GM19372 (cell line): ENCODE measurements at regions not wholly inside any gene's neighbourhood (a gene's known extent, or its start where the extent isn't known, plus 50 kb on each side); places are given as distances from the start of the nearest gene placed in this dataset.

Experiments used
- ATAC-seq: cut with Tn5 transposase; IDR thresholded peaks from one replicate; pipeline ENCODE4 v1.9.1; 2021; ENCODE audit warnings: mild to moderate bottlenecking, low read depth, moderate library complexity; ENCODE audit not compliant: unreplicated experiment

GRCh38 chr3:190790185-190790584 lies 72.3 kb downstream of the GMNC start:
- ATAC-seq, result no peak

- ATAC-seq, result no peak
Measured at GRCh38 chr3:190786898-190787297, 75.6 kb downstream of the GMNC start.

GRCh38 chr3:190785047-190785446 lies 77.4 kb downstream of the GMNC start:
- ATAC-seq, result no peak

GRCh38 chr3:190780524-190780923 lies 82.0 kb downstream of the GMNC start:
- no peak for ATAC-seq

- ATAC-seq, result no peak
Measured at GRCh38 chr3:190774633-190775032, 87.9 kb downstream of the GMNC start.

GRCh38 chr3:190773948-190774347 lies 88.5 kb downstream of the GMNC start:
- no peak for ATAC-seq

- ATAC-seq, result no peak
Measured at GRCh38 chr3:190772831-190773230, 89.7 kb downstream of the GMNC start.

- no peak for ATAC-seq
Measured at GRCh38 chr3:190768891-190769290, 93.6 kb downstream of the GMNC start.

GRCh38 chr3:190767851-190768250 lies 94.6 kb downstream of the GMNC start:
- ATAC-seq, result no peak

GRCh38 chr3:190764231-190765134 lies 98.0 kb downstream of the GMNC start:
- no peak for ATAC-seq

- no peak for ATAC-seq
Measured at GRCh38 chr3:190762801-190763200, 99.7 kb downstream of the GMNC start.

GRCh38 chr3:190747571-190747970 lies 114.9 kb downstream of the GMNC start:
- no peak for ATAC-seq

GRCh38 chr3:190746986-190747385 lies 115.5 kb downstream of the GMNC start:
- ATAC-seq, result no peak

GRCh38 chr3:190746531-190746930 lies 116.0 kb downstream of the GMNC start:
- no peak for ATAC-seq

- ATAC-seq, result no peak
Measured at GRCh38 chr3:190741788-190742187, 120.7 kb downstream of the GMNC start.

GRCh38 chr3:190739641-190740185 lies 122.8 kb downstream of the GMNC start:
- no peak for ATAC-seq

GRCh38 chr3:190738636-190739155 lies 123.8 kb downstream of the GMNC start:
- ATAC-seq, result no peak

GRCh38 chr3:190737446-190737845 lies 125.0 kb downstream of the GMNC start:
- ATAC-seq, result no peak

GRCh38 chr3:190734490-190734889 lies 128.0 kb downstream of the GMNC start:
- ATAC-seq, result no peak

GRCh38 chr3:190733591-190734146 lies 128.8 kb downstream of the GMNC start:
- no peak for ATAC-seq

- ATAC-seq, result no peak
Measured at GRCh38 chr3:190731596-190731995, 130.9 kb downstream of the GMNC start.
